Activated CD8-positive, alpha-beta T cell treated with anti-CD3 and anti-CD28 coated beads for 36 hours (primary cell): ENCODE measurements at regions not wholly inside any gene's neighbourhood (a gene's known extent, or its start where the extent isn't known, plus 50 kb on each side); places are given as distances from the start of the nearest gene placed in this dataset.

Experiments
- ATAC-seq: fragments of 200-7000 bp; cut with Tn5 transposase; one replicate; pipeline ENCODE4 v1.10.0; 2021; ENCODE audit warnings: mild to moderate bottlenecking, moderate library complexity
- CTCF ChIA-PET: fragments of 350-600 bp; sonication (Branson Sonifier 250); formaldehyde crosslinking; loops from one replicate; lab custom pipeline; 2021; ENCODE audit warnings: antibody characterized with exemption; lab: Charles Lee
- POLR2A ChIA-PET: fragments of 350-600 bp; sonication (Branson Sonifier 250); formaldehyde crosslinking; loops from one replicate; lab custom pipeline; 2021; ENCODE audit warnings: antibody characterized with exemption; lab: Charles Lee
- DNase-seq: peaks from one replicate; pipeline ENCODE4 v3.0.0-alpha.2; 2020
- H3K27ac Mint-ChIP-seq: one replicate; pipeline ENCODE4 v1.8.0; 2021; ENCODE audit warnings: mild to moderate bottlenecking, mixed read lengths
- H3K27me3 Mint-ChIP-seq: one replicate; pipeline ENCODE4 v1.8.0; 2021; ENCODE audit warnings: mixed read lengths
- H3K36me3 Mint-ChIP-seq: one replicate; pipeline ENCODE4 v1.8.0; 2021; ENCODE audit warnings: low read depth, mixed read lengths
- H3K4me1 Mint-ChIP-seq: one replicate; pipeline ENCODE4 v1.8.0; 2021; ENCODE audit warnings: low read depth, mixed read lengths
- H3K4me3 Mint-ChIP-seq: one replicate; pipeline ENCODE4 v1.8.0; 2021; ENCODE audit warnings: mild to moderate bottlenecking, moderate library complexity, mixed read lengths
- H3K9me3 Mint-ChIP-seq: one replicate; pipeline ENCODE4 v1.8.0; 2021; ENCODE audit warnings: mixed read lengths
- intact Hi-C: fragments of 100-400 bp; cut with micrococcal nuclease; formaldehyde crosslinking; loops from one replicate; pipeline ENCODE4 v1.10.0; 2022
- TF ChIP-seq, protein P1 (sequence below): fragments of 200-600 bp; IDR thresholded peaks from one replicate; pipeline ENCODE4 v1.8.0; 2022; ENCODE audit warnings: antibody characterized with exemption, mild to moderate bottlenecking

DNA sequence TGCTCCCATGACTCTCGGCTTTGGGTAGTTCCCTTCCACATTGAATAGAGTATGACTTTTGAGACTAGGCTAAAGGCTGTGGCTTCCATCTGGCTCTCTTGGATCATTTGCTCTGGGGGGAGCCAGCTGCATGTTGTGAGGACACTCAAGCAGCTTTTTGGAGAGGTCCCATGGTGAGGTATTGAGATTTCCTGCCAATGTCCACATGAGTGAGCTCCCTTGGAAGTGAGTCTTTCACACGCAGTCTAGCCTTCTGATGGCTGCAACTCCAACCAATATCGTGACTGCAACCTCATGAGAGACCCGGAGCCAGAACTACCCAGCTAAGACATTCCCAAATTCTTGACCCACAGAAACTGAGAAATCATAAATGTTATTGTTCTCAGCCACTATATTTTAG lies 127.7 kb upstream of the KAZN start:
- intact Hi-C loops: no loop called here
- H3K4me3 Mint-ChIP-seq: no peak overlapping the region
- no peaks in the 10 kb centered on the region for H3K4me1 Mint-ChIP-seq
- H3K27ac Mint-ChIP-seq: no peak overlapping the region
- TF ChIP-seq, protein P1, sequence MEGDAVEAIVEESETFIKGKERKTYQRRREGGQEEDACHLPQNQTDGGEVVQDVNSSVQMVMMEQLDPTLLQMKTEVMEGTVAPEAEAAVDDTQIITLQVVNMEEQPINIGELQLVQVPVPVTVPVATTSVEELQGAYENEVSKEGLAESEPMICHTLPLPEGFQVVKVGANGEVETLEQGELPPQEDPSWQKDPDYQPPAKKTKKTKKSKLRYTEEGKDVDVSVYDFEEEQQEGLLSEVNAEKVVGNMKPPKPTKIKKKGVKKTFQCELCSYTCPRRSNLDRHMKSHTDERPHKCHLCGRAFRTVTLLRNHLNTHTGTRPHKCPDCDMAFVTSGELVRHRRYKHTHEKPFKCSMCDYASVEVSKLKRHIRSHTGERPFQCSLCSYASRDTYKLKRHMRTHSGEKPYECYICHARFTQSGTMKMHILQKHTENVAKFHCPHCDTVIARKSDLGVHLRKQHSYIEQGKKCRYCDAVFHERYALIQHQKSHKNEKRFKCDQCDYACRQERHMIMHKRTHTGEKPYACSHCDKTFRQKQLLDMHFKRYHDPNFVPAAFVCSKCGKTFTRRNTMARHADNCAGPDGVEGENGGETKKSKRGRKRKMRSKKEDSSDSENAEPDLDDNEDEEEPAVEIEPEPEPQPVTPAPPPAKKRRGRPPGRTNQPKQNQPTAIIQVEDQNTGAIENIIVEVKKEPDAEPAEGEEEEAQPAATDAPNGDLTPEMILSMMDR: no peak
- H3K36me3 Mint-ChIP-seq: no peaks in the 10 kb centered on the region
- ChIA-PET POLR2A (no interaction called here), CTCF (no interaction called here)
- H3K27me3 Mint-ChIP-seq: peaks cover 1% of the 10 kb centered on the region
- H3K9me3 Mint-ChIP-seq: no peaks in the 10 kb centered on the region
- ATAC-seq: no peak
- no peak for DNase-seq

DNA sequence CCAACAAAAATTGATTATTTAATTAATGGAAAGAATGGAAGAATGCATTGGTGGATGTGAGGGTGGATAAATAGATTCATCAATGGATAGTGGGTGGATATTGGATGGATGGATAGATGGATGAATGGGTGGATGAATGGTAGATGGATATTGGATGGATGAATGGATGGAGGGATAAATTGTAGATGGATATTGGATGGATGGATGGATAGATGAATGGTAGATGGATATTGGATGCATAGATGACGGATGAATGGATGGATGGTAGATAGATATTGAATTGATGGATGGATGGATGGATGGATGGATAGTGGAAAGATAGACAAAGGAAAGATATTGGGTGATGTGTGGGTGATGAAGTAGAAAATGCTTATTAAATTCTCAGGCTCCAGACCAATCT lies 123.6 kb upstream of the KAZN start:
- peaks cover 1% of the 10 kb centered on the region for H3K27me3 Mint-ChIP-seq
- ChIA-PET POLR2A (interaction anchor here (0.6 kb wide), 1 partner anchor 442 kb away, joined by 3 read pairs; no protein-coding TSS in a partner anchor), CTCF (no interaction called here)
- no peak overlapping the region for H3K4me3 Mint-ChIP-seq
- TF ChIP-seq, protein P1: no peak
- H3K9me3 Mint-ChIP-seq: no peaks in the 10 kb centered on the region
- intact Hi-C loops: no loop called here
- no peaks in the 10 kb centered on the region for H3K4me1 Mint-ChIP-seq
- ATAC-seq (no peak), DNase-seq (no peak)
- no peak overlapping the region for H3K27ac Mint-ChIP-seq
- no peaks in the 10 kb centered on the region for H3K36me3 Mint-ChIP-seq

DNA sequence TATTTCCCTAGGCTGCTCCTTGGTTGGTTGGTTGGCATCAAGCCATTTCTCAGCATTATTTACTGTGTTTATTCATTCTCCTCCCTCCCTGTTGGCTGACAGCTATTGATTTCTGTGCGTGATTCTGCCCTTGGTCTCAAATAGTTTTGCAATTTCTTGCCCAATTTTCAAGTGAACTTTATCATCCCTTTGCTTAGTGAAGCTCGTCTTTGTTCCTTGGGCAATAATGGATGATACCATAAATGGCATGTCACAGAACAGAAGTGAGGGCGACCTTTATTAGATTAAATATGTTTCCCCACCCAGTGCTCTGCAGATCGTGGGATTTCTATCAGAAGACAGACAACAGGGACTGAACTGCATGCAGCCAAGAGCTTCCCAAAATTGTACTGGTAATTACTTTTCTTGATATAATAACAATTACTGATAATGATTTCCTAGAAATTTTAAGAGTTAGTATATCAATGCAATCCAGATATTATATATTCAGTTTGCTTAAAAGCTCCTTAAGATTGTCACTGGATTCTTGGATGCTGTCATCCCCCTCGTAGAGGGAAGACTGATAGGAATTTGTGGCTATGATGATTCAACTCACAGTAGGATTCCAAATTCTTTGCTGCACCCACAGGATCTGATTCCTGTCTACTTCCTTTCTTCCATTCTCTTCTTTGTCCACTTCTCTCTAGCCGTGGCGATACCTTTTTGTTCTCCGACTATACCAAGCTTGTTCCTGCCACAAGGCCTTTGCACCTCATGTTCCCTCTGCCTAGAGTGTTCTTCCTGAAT lies 122.1 kb upstream of the KAZN start:
- no peak for ATAC-seq
- CTCF ChIA-PET: no interaction called here
- intact Hi-C loops: no loop called here
- Mint-ChIP-seq H3K27ac (no peak overlapping the region), H3K36me3 (no peaks in the 10 kb centered on the region), H3K27me3 (peaks cover 1% of the 10 kb centered on the region), H3K4me3 (no peak overlapping the region), H3K4me1 (no peaks in the 10 kb centered on the region), H3K9me3 (no peaks in the 10 kb centered on the region)
- DNase-seq: no peak
- POLR2A ChIA-PET: no interaction called here
- TF ChIP-seq, protein P1: no peak

DNA sequence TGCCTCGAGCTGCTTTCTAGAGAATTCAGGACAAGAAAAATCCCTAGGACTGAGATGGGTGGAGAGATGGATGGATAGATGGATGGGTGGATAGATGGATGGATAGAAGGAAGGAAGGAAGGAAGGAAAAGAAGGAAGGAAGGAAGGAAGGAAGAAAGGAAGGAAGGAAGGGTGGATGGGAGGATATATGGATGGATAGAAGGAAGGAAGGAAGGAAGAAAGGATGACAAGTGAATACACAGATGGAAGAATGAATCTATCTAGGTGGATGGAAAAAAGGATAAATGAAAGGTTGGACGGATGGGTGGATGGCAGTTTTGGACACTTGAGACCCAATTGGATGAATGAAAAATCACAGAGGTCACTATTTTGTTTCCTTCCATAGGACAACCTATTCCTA lies 120.4 kb upstream of the KAZN start:
- peaks cover 4% of the 10 kb centered on the region for H3K27me3 Mint-ChIP-seq
- H3K9me3 Mint-ChIP-seq: no peaks in the 10 kb centered on the region
- ChIA-PET POLR2A (interaction anchor here (0.6 kb wide), 1 partner anchor 261 kb away, joined by 4 read pairs; no protein-coding TSS in a partner anchor), CTCF (no interaction called here)
- no peak for DNase-seq
- intact Hi-C loops: no loop called here
- no peak overlapping the region for H3K27ac Mint-ChIP-seq
- no peaks in the 10 kb centered on the region for H3K4me1 Mint-ChIP-seq
- TF ChIP-seq, protein P1: no peak
- H3K4me3 Mint-ChIP-seq: no peak overlapping the region
- no peak for ATAC-seq
- H3K36me3 Mint-ChIP-seq: no peaks in the 10 kb centered on the region

DNA sequence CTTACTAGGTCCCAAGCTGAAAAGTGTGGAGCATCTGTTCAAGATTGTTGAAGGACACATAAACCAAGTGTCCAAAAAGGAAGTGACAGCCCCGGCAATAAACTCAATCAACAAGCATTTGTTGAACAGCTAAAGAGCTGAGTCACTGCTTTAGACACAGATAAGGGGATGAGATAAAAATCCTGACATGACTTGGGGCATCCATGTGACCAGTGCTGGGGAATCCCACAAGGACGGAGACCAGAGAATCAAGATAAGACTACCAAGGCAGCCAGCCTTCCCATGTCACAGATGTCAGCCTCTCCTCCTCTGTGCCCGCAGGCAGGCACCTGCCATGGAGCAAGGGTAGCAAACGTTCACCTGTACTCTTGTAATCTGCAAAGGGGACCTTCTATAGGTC lies 118.6 kb upstream of the KAZN start:
- intact Hi-C loops: no loop called here
- no peak overlapping the region for H3K4me3 Mint-ChIP-seq
- peaks cover 6% of the 10 kb centered on the region for H3K27me3 Mint-ChIP-seq
- no peak for ATAC-seq
- no peak for DNase-seq
- ChIA-PET CTCF (no interaction called here), POLR2A (no interaction called here)
- no peaks in the 10 kb centered on the region for H3K9me3 Mint-ChIP-seq
- TF ChIP-seq, protein P1: no peak
- H3K4me1 Mint-ChIP-seq: no peaks in the 10 kb centered on the region
- no peaks in the 10 kb centered on the region for H3K36me3 Mint-ChIP-seq
- H3K27ac Mint-ChIP-seq: no peak overlapping the region
